CD4-positive, alpha-beta T cell (primary cell): ENCODE measurements at regions not wholly inside any gene's neighbourhood (a gene's known extent, or its start where the extent isn't known, plus 50 kb on each side); places are given as distances from the start of the nearest gene placed in this dataset.

Experiments used
- ATAC-seq: fragments of 200-7000 bp; cut with Tn5 transposase; one replicate; pipeline ENCODE4 v1.10.0; 2022; ENCODE audit warnings: mild to moderate bottlenecking; ENCODE audit not compliant: poor library complexity
- CTCF ChIA-PET: fragments of 350-600 bp; sonication (Branson Sonifier 250); formaldehyde crosslinking; loops from one replicate; lab custom pipeline; 2021; ENCODE audit warnings: antibody characterized with exemption, inconsistent platforms; lab: Charles Lee
- POLR2A ChIA-PET: fragments of 350-600 bp; sonication (Branson Sonifier 250); formaldehyde crosslinking; loops from one replicate; lab custom pipeline; 2021; ENCODE audit warnings: antibody characterized with exemption, inconsistent platforms; lab: Charles Lee
- DNase-seq, 14 experiments: peaks; one replicate each; pipeline ENCODE4 v3.0.0-alpha.2; 2013 to 2020; ENCODE audit warnings: mixed read lengths in 2 of 14
- H3K27ac ChIP-seq, 2 donors: one replicate each; pipeline versions ENCODE4 v1.5.1 to v1.7.0; 2013; ENCODE audit warnings: low read length in 2 of 2, low read depth in 1 of 2, mild to moderate bottlenecking in 1 of 2
- H3K27me3 ChIP-seq, 2 experiments: 1 replicate in 1 of 2; 2 replicates in 1 of 2; pipeline versions ENCODE4 v1.6.1 to v1.7.0; 2013; ENCODE audit warnings: low read length in 2 of 2, control low read depth in 1 of 2, mild to moderate bottlenecking in 1 of 2, moderate library complexity in 1 of 2; ENCODE audit not compliant: insufficient read depth in 2 of 2, control insufficient read depth in 1 of 2
- H3K36me3 ChIP-seq: one replicate; pipeline ENCODE4 v1.6.1; 2013; ENCODE audit warnings: low read length, control low read depth; ENCODE audit not compliant: insufficient read depth
- H3K4me1 ChIP-seq: one replicate; pipeline ENCODE4 v1.6.1; 2013; ENCODE audit warnings: low read length, control low read depth; ENCODE audit not compliant: insufficient read depth
- H3K4me3 ChIP-seq: one replicate; pipeline ENCODE4 v1.5.1; 2013; ENCODE audit warnings: mild to moderate bottlenecking, low read length, moderate library complexity
- H3K9me3 ChIP-seq, 2 experiments: 1 replicate in 1 of 2; 2 replicates in 1 of 2; pipeline versions ENCODE4 v1.6.1 to v1.7.0; 2013; ENCODE audit warnings: low read length in 2 of 2, mild to moderate bottlenecking in 2 of 2, control low read depth in 1 of 2, moderate library complexity in 1 of 2; ENCODE audit not compliant: control insufficient read depth in 1 of 2, insufficient read depth in 1 of 2
- H3K27ac Mint-ChIP-seq: one replicate; pipeline ENCODE4 v1.8.0; 2020; ENCODE audit warnings: mixed read lengths
- H3K27me3 Mint-ChIP-seq: one replicate; pipeline ENCODE4 v1.8.0; 2021; ENCODE audit warnings: mixed read lengths
- H3K36me3 Mint-ChIP-seq: one replicate; pipeline ENCODE4 v1.8.0; 2021; ENCODE audit warnings: low read depth, mixed read lengths
- H3K4me1 Mint-ChIP-seq: one replicate; pipeline ENCODE4 v1.8.0; 2021; ENCODE audit warnings: low read depth, mixed read lengths
- H3K4me3 Mint-ChIP-seq: one replicate; pipeline ENCODE4 v1.8.0; 2020; ENCODE audit warnings: mild to moderate bottlenecking, mixed read lengths
- H3K9me3 Mint-ChIP-seq: one replicate; pipeline ENCODE4 v1.8.0; 2020; ENCODE audit warnings: mixed read lengths
- intact Hi-C, 2 experiments: fragments of 100-400 bp; cut with DNase I in 1 of 2; cut with micrococcal nuclease in 1 of 2; formaldehyde crosslinking; loops; one replicate each; pipeline versions ENCODE4 v1.15.1 to v1.9.0; 2023 to 2025; cut with DNase I, micrococcal nuclease
- TF ChIP-seq, protein P1 (sequence below): fragments of 200-600 bp; IDR thresholded peaks from one replicate; pipeline ENCODE4 v1.8.0; 2022; ENCODE audit warnings: antibody characterized with exemption, mild to moderate bottlenecking

DNA sequence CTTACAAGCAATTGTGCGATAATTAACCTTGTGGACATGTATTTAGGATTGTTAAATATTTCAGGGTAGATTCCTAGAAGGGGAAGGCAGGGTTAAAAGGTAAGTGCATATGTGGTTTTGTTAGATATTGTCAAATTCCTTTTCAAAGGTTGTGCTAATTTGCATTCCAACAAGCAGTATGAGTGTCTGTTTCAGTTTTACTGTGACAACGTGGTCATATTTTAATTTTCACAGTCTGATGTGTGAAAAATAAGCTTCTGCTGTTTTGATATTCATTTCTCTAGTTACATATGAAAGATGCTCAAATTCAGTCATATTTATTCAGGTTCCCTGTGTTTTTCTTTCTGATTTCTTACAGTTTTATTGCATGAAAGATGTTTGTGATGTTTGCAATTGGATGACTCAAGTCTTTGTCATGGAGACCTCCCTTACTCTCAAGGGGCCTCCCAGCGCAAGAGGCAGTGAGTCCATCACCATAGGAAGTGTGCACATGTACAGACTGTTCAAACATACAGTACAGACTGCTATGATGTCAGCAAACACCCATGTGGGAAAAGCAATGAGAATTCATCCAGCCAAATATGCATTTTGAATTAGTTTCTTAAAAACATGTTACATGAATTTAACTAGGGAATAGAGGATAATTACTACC is 310.8 kb downstream of the GALR1 start:
- Histone ChIP-seq H3K4me1 (no peaks in the 10 kb centered on the region), H3K36me3 (no peaks in the 10 kb centered on the region), H3K27ac (no peak overlapping the region), H3K9me3 (no peaks in the 10 kb centered on the region), H3K27me3 (peaks cover 0 to 3% of the 10 kb centered on the region in 2 experiments), H3K4me3 (no peak overlapping the region)
- DNase-seq = no peak
- Mint-ChIP-seq H3K9me3 (no peaks in the 10 kb centered on the region), H3K27me3 (peaks cover 20% of the 10 kb centered on the region), H3K4me1 (no peaks in the 10 kb centered on the region), H3K27ac (no peak overlapping the region), H3K4me3 (no peak overlapping the region), H3K36me3 (no peaks in the 10 kb centered on the region)
- intact Hi-C loops = no loop called here
- no peak for ATAC-seq
- TF ChIP-seq, protein P1, sequence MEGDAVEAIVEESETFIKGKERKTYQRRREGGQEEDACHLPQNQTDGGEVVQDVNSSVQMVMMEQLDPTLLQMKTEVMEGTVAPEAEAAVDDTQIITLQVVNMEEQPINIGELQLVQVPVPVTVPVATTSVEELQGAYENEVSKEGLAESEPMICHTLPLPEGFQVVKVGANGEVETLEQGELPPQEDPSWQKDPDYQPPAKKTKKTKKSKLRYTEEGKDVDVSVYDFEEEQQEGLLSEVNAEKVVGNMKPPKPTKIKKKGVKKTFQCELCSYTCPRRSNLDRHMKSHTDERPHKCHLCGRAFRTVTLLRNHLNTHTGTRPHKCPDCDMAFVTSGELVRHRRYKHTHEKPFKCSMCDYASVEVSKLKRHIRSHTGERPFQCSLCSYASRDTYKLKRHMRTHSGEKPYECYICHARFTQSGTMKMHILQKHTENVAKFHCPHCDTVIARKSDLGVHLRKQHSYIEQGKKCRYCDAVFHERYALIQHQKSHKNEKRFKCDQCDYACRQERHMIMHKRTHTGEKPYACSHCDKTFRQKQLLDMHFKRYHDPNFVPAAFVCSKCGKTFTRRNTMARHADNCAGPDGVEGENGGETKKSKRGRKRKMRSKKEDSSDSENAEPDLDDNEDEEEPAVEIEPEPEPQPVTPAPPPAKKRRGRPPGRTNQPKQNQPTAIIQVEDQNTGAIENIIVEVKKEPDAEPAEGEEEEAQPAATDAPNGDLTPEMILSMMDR = no peak
- CTCF ChIA-PET = no interaction called here
- POLR2A ChIA-PET = no interaction called here

DNA sequence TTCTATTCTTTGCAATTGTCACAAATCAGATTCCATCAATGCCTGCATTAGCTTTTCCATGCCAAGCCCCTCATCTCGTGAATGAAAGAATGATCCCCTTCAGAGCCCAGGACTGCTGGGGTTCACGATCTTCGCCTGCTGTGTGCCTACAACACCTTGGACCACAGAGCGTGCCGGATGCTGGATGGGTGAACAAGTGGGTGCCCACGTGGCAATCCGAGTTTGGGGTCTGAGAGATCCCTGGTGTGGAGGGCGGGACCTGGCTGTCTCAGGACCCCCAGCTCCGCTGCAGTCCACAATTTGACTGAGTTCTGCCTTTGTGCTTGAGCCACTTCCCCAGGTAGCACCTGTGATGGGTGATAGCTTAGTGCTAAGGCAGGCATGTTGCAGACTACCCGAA is 317.0 kb downstream of the GALR1 start:
- Histone ChIP-seq H3K36me3 (no peaks in the 10 kb centered on the region), H3K4me1 (no peaks in the 10 kb centered on the region), H3K27me3 (peaks cover 0 to 5% of the 10 kb centered on the region in 2 experiments), H3K27ac (no peak overlapping the region), H3K4me3 (no peak overlapping the region), H3K9me3 (peaks cover 0 to 16% of the 10 kb centered on the region in 2 experiments)
- H3K4me1 Mint-ChIP-seq = no peaks in the 10 kb centered on the region
- H3K36me3 Mint-ChIP-seq = no peaks in the 10 kb centered on the region
- intact Hi-C loops = no loop called here
- DNase-seq = no peak
- TF ChIP-seq, protein P1 = no peak
- ChIA-PET CTCF (no interaction called here), POLR2A (no interaction called here)
- peaks cover 16% of the 10 kb centered on the region for H3K27me3 Mint-ChIP-seq
- H3K4me3 Mint-ChIP-seq = no peak overlapping the region
- no peak for ATAC-seq
- no peak overlapping the region for H3K27ac Mint-ChIP-seq
- peaks cover 2% of the 10 kb centered on the region for H3K9me3 Mint-ChIP-seq

DNA sequence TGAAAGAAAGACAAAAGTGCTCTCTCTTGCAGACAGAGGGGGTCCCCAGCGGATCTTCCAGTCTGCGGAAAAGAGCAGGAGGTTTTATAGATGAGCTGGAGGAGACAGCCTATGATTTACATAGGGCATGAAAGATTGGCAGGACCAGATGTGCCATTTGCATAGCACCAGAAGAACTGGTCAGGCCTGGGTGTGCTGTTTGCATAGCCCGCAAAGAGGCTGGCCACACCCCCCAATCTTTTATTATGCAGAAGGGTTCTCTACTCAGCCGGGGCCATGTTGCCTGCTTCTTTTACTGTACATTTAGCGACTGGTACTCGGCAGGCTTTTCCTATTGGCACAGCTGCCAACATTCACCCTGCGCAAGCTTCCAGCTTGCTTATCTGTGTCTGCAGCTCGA is 317.6 kb downstream of the GALR1 start:
- no peak for DNase-seq
- no peak overlapping the region for H3K27ac ChIP-seq
- ChIA-PET CTCF (no interaction called here), POLR2A (no interaction called here)
- H3K27ac Mint-ChIP-seq = no peak overlapping the region
- H3K36me3 ChIP-seq = no peaks in the 10 kb centered on the region
- H3K9me3 Mint-ChIP-seq = peaks cover 2% of the 10 kb centered on the region
- H3K9me3 ChIP-seq = peaks cover 0 to 19% of the 10 kb centered on the region in 2 experiments
- H3K27me3 ChIP-seq = peaks cover 0 to 5% of the 10 kb centered on the region in 2 experiments
- no peaks in the 10 kb centered on the region for H3K4me1 ChIP-seq
- H3K27me3 Mint-ChIP-seq = peaks cover 18% of the 10 kb centered on the region
- no peak overlapping the region for H3K4me3 ChIP-seq
- intact Hi-C loops = no loop called here
- ATAC-seq = no peak
- H3K36me3 Mint-ChIP-seq = no peaks in the 10 kb centered on the region
- no peak overlapping the region for H3K4me3 Mint-ChIP-seq
- TF ChIP-seq, protein P1 = no peak
- H3K4me1 Mint-ChIP-seq = no peaks in the 10 kb centered on the region
